Type B pancreatic cell (in vitro differentiated cells): ENCODE measurements at regions not wholly inside any gene's neighbourhood (a gene's known extent, or its start where the extent isn't known, plus 50 kb on each side); places are given as distances from the start of the nearest gene placed in this dataset.
A peak's percentile ranks its signal among the peaks of the same experiment; 100 is the strongest.

Experiments used
- DNase-seq: peaks from one replicate; pipeline ENCODE4 v3.0.0; 2021; ENCODE audit warnings: mixed read lengths; ENCODE audit not compliant: unreplicated experiment; ENCODE audit errors: extremely low spot score
- H3K27ac Mint-ChIP-seq: 2 replicates; pipeline ENCODE4 v1.8.0; 2021; ENCODE audit warnings: mild to moderate bottlenecking, mixed read lengths
- H3K27me3 Mint-ChIP-seq: 2 replicates; pipeline ENCODE4 v1.8.0; 2021; ENCODE audit warnings: mixed read lengths
- H3K36me3 Mint-ChIP-seq: 2 replicates; pipeline ENCODE4 v1.8.0; 2021; ENCODE audit warnings: mixed read lengths
- H3K4me1 Mint-ChIP-seq: one replicate; pipeline ENCODE4 v1.8.0; 2021; ENCODE audit warnings: mixed read lengths; ENCODE audit not compliant: unreplicated experiment
- H3K4me3 Mint-ChIP-seq: 2 replicates; pipeline ENCODE4 v1.8.0; 2021; ENCODE audit warnings: mild to moderate bottlenecking, mixed read lengths
- H3K9me3 Mint-ChIP-seq: 2 replicates; pipeline ENCODE4 v1.8.0; 2021; ENCODE audit warnings: mixed read lengths
- CTCF ChIP-seq: fragments of 200-600 bp; sonication (generic); conservative IDR thresholded peaks from 2 replicates; pipeline ENCODE4 v1.5.0; 2021; ENCODE audit warnings: antibody characterized with exemption, mild to moderate bottlenecking

- no peak for TF ChIP-seq CTCF
These were observed 131.7 kb upstream of the TWIST2 start for GRCh38 chr2:238716171-238716570.

GRCh38 chr2:238716585-238716984, 131.3 kb upstream of the TWIST2 start:
- no peak for DNase-seq
- peaks cover 32% of the 10 kb centered on the region for H3K27me3 Mint-ChIP-seq
- no peak overlapping the region for H3K27ac Mint-ChIP-seq
- H3K4me1 Mint-ChIP-seq, result no peaks in the 10 kb centered on the region
- no peaks in the 10 kb centered on the region for H3K9me3 Mint-ChIP-seq
- H3K36me3 Mint-ChIP-seq, result no peaks in the 10 kb centered on the region
- TF ChIP-seq CTCF, result no peak
- H3K4me3 Mint-ChIP-seq, result no peak overlapping the region

More at GRCh38 chr2:238716171-238716570, 131.7 kb upstream of the TWIST2 start:
- DNase-seq, result no peak
- H3K27ac Mint-ChIP-seq, result no peak overlapping the region
- no peaks in the 10 kb centered on the region for H3K36me3 Mint-ChIP-seq
- H3K4me3 Mint-ChIP-seq, result no peak overlapping the region
- H3K27me3 Mint-ChIP-seq, result peaks cover 31% of the 10 kb centered on the region
- no peaks in the 10 kb centered on the region for H3K4me1 Mint-ChIP-seq
- no peaks in the 10 kb centered on the region for H3K9me3 Mint-ChIP-seq

GRCh38 chr2:238717084-238717483, 130.8 kb upstream of the TWIST2 start:
- Mint-ChIP-seq H3K4me3 (no peak overlapping the region), H3K9me3 (no peaks in the 10 kb centered on the region), H3K27me3 (peaks cover 27% of the 10 kb centered on the region), H3K4me1 (no peaks in the 10 kb centered on the region), H3K36me3 (no peaks in the 10 kb centered on the region), H3K27ac (no peak overlapping the region)
- no peak for DNase-seq
- TF ChIP-seq CTCF, result no peak

- no peak overlapping the region for H3K27ac Mint-ChIP-seq
- peaks cover 3% of the 10 kb centered on the region for H3K9me3 Mint-ChIP-seq
- H3K4me1 Mint-ChIP-seq, result peaks cover 1% of the 10 kb centered on the region
- H3K27me3 Mint-ChIP-seq, result peaks cover 36% of the 10 kb centered on the region
- no peaks in the 10 kb centered on the region for H3K36me3 Mint-ChIP-seq
- TF ChIP-seq CTCF, result no peak
- no peak for DNase-seq
- H3K4me3 Mint-ChIP-seq, result no peak overlapping the region
These were observed 128.2 kb upstream of the TWIST2 start for GRCh38 chr2:238719641-238720040.

- Mint-ChIP-seq H3K36me3 (no peaks in the 10 kb centered on the region), H3K9me3 (peaks cover 3% of the 10 kb centered on the region), H3K27me3 (peaks cover 36% of the 10 kb centered on the region), H3K4me1 (peaks cover 4% of the 10 kb centered on the region), H3K27ac (no peak overlapping the region), H3K4me3 (no peak overlapping the region)
- TF ChIP-seq CTCF, result peak; percentile 77
- no peak for DNase-seq
These were observed 127.6 kb upstream of the TWIST2 start for GRCh38 chr2:238720232-238720672.

- H3K4me1 Mint-ChIP-seq, result peaks cover 4% of the 10 kb centered on the region
- H3K4me3 Mint-ChIP-seq, result no peak overlapping the region
- H3K27ac Mint-ChIP-seq, result no peak overlapping the region
- no peaks in the 10 kb centered on the region for H3K36me3 Mint-ChIP-seq
- no peak for TF ChIP-seq CTCF
- DNase-seq, result no peak
- H3K27me3 Mint-ChIP-seq, result peaks cover 28% of the 10 kb centered on the region
- peaks cover 3% of the 10 kb centered on the region for H3K9me3 Mint-ChIP-seq
These were observed 125.7 kb upstream of the TWIST2 start for GRCh38 chr2:238722181-238722580.
